SK-N-SH treated with all-trans-retinoic acid at 6 μM for 48 hours (cell line): ENCODE measurements at regions not wholly inside any gene's neighbourhood (a gene's known extent, or its start where the extent isn't known, plus 50 kb on each side); places are given as distances from the start of the nearest gene placed in this dataset.
A peak's percentile ranks its signal among the peaks of the same experiment; 100 is the strongest.

Experiments
- ATAC-seq: fragments of 200-7000 bp; cut with Tn5 transposase; 3 replicates; pipeline ENCODE4 v1.9.1; 2020; ENCODE audit warnings: mild to moderate bottlenecking, moderate library complexity
- ARNTL ChIP-seq: fragments of 450-650 bp; formaldehyde crosslinking; IDR thresholded peaks from 2 replicates; pipeline ENCODE4 v1.5.0; 2020; ENCODE audit warnings: low read depth, mild to moderate bottlenecking, moderate library complexity, borderline replicate concordance
- BACH2 ChIP-seq: fragments of 250-450 bp; sonication (Bioruptor Pico); IDR thresholded peaks from 2 replicates; pipeline ENCODE4 v1.9.0; 2021; ENCODE audit warnings: mild to moderate bottlenecking, borderline replicate concordance
- CREB5 ChIP-seq: fragments of 250-450 bp; sonication (Bioruptor Pico); IDR thresholded peaks from 2 replicates; pipeline ENCODE4 v1.5.1; 2020; ENCODE audit warnings: low read depth, mild to moderate bottlenecking, moderate library complexity
- CSDC2 ChIP-seq: fragments of 250-450 bp; sonication (Bioruptor Pico); IDR thresholded peaks from 2 replicates; pipeline ENCODE4 v1.5.0; 2020; ENCODE audit warnings: mild to moderate bottlenecking, moderate library complexity
- CSRNP3 ChIP-seq: fragments of 250-450 bp; sonication (Bioruptor Pico); IDR thresholded peaks from 2 replicates; pipeline ENCODE4 v1.5.1; 2021; ENCODE audit warnings: mild to moderate bottlenecking, moderate library complexity
- GLIS3 ChIP-seq: fragments of 250-450 bp; sonication (Bioruptor Pico); IDR thresholded peaks from 2 replicates; pipeline ENCODE4 v1.5.0; 2020; ENCODE audit warnings: mild to moderate bottlenecking, moderate library complexity
- ISL1 ChIP-seq: fragments of 250-450 bp; sonication (Bioruptor Pico); IDR thresholded peaks from 2 replicates; pipeline ENCODE4 v2.1.2; 2022; ENCODE audit warnings: mild to moderate bottlenecking, moderate library complexity
- OSR1 ChIP-seq: fragments of 250-450 bp; sonication (Bioruptor Pico); IDR thresholded peaks from 2 replicates; pipeline ENCODE4 v1.8.0; 2022; ENCODE audit warnings: moderate library complexity, mild to moderate bottlenecking, inconsistent platforms
- PATZ1 ChIP-seq: fragments of 250-450 bp; sonication (Bioruptor Pico); IDR thresholded peaks from 2 replicates; pipeline ENCODE4 v1.8.0; 2020; ENCODE audit warnings: mild to moderate bottlenecking, moderate library complexity, borderline replicate concordance
- POU6F1 ChIP-seq: fragments of 250-450 bp; sonication (Bioruptor Pico); IDR thresholded peaks from 2 replicates; pipeline ENCODE4 v1.8.0; 2021; ENCODE audit warnings: low read depth, mild to moderate bottlenecking, moderate library complexity, borderline replicate concordance
- PPARA ChIP-seq: fragments of 250-450 bp; sonication (Bioruptor Pico); IDR thresholded peaks from 2 replicates; pipeline ENCODE4 v1.5.0; 2020; ENCODE audit warnings: mild to moderate bottlenecking, borderline replicate concordance
- SNAI2 ChIP-seq: fragments of 250-450 bp; sonication (Bioruptor Pico); IDR thresholded peaks from 2 replicates; pipeline ENCODE4 v1.5.0; 2020; ENCODE audit warnings: mild to moderate bottlenecking, moderate library complexity
- TCF4 ChIP-seq: fragments of 250-450 bp; sonication (Bioruptor Pico); IDR thresholded peaks from 2 replicates; pipeline ENCODE4 v1.8.0; 2021; ENCODE audit warnings: mild to moderate bottlenecking, moderate library complexity, borderline replicate concordance
- TOX ChIP-seq: fragments of 250-450 bp; sonication (Bioruptor Pico); IDR thresholded peaks from 2 replicates; pipeline ENCODE4 v1.8.0; 2021; ENCODE audit warnings: mild to moderate bottlenecking, moderate library complexity, borderline replicate concordance
- TSHZ2 ChIP-seq: fragments of 250-450 bp; sonication (Bioruptor Pico); IDR thresholded peaks from 2 replicates; pipeline ENCODE4 v1.5.0; 2020; ENCODE audit warnings: mild to moderate bottlenecking, moderate library complexity
- ZC3H10 ChIP-seq: fragments of 250-450 bp; sonication (Bioruptor Pico); IDR thresholded peaks from 2 replicates; pipeline ENCODE4 v1.5.1; 2021; ENCODE audit warnings: mild to moderate bottlenecking, moderate library complexity
- ZFP3 ChIP-seq: fragments of 250-450 bp; sonication (Bioruptor Pico); IDR thresholded peaks from 2 replicates; pipeline ENCODE4 v1.5.0; 2020; ENCODE audit warnings: mild to moderate bottlenecking, moderate library complexity
- ZFP30 ChIP-seq: fragments of 450-650 bp; formaldehyde crosslinking; IDR thresholded peaks from 2 replicates; pipeline ENCODE4 v1.5.0; 2022; ENCODE audit warnings: mild to moderate bottlenecking, moderate library complexity
- ZNF565 ChIP-seq: fragments of 450-650 bp; formaldehyde crosslinking; conservative IDR thresholded peaks from 2 replicates; pipeline ENCODE4 v1.5.0; 2020; ENCODE audit warnings: low read depth, mild to moderate bottlenecking, moderate library complexity
- ZNF70 ChIP-seq: fragments of 450-650 bp; formaldehyde crosslinking; IDR thresholded peaks from 2 replicates; pipeline ENCODE4 v1.5.0; 2020; ENCODE audit warnings: mild to moderate bottlenecking, moderate library complexity
- ZNF8 ChIP-seq: fragments of 450-650 bp; formaldehyde crosslinking; IDR thresholded peaks from 2 replicates; pipeline ENCODE4 v1.5.0; 2020; ENCODE audit warnings: mild to moderate bottlenecking, moderate library complexity

- TF ChIP-seq PPARA (no peak), OSR1 (CRISPR knock-in tag) (no peak)
- TF ChIP-seq, all 23 proteins: peak for 0
Observed at GRCh38 chr15:100810831-100811230, 68.8 kb upstream of the ALDH1A3 start (continued).

GRCh38 chr15:100812802-100813201 is 66.8 kb upstream of the ALDH1A3 start:
- TF ChIP-seq SNAI2, result no peak
- no peak for TF ChIP-seq ZC3H10 (CRISPR knock-in tag)
- TF ChIP-seq TOX (CRISPR knock-in tag), result no peak
- TF ChIP-seq ZNF8 (CRISPR knock-in tag), result no peak
- TF ChIP-seq CREB5 (CRISPR knock-in tag), result no peak
- no peak for TF ChIP-seq ZNF565 (CRISPR knock-in tag)
- TF ChIP-seq CSRNP3, result no peak
- TF ChIP-seq CSDC2 (CRISPR knock-in tag), result no peak
- TF ChIP-seq PATZ1 (CRISPR knock-in tag), result no peak
- no peak for TF ChIP-seq ARNTL (CRISPR knock-in tag)
- TF ChIP-seq ZNF70, result no peak
- no peak for TF ChIP-seq ZFP3 (CRISPR knock-in tag)
- TF ChIP-seq ZFP30, result no peak
- TF ChIP-seq PPARA, result no peak
- no peak for TF ChIP-seq ISL1 (CRISPR knock-in tag)
- TF ChIP-seq BACH2 (CRISPR knock-in tag), result no peak
- TF ChIP-seq TSHZ2 (CRISPR knock-in tag), result no peak
- no peak for TF ChIP-seq POU6F1 (CRISPR knock-in tag)
- TF ChIP-seq GLIS3 (CRISPR knock-in tag), result no peak
- ATAC-seq, result no peak

GRCh38 chr15:100818927-100819326 is 60.7 kb upstream of the ALDH1A3 start:
- ATAC-seq, result peak; percentile 96
- TF ChIP-seq CSRNP3 (no peak), POU6F1 (CRISPR knock-in tag) (no peak), CREB5 (CRISPR knock-in tag) (no peak), TCF4 (CRISPR knock-in tag) (no peak), SNAI2 (no peak), TSHZ2 (CRISPR knock-in tag) (no peak), ZFP30 (no peak), ISL1 (CRISPR knock-in tag) (peak; percentile 59), ZNF8 (CRISPR knock-in tag) (no peak)
- TF ChIP-seq, all 23 proteins: peak for 1
